SIG-M5 treated with dmso at 0.1 percent for 504 hours (cell line): ENCODE measurements at regions not wholly inside any gene's neighbourhood (a gene's known extent, or its start where the extent isn't known, plus 50 kb on each side); places are given as distances from the start of the nearest gene placed in this dataset.

ENCODE experiments used
- DNase-seq: peaks from one replicate; lab custom pipeline; 2025; ENCODE audit not compliant: unreplicated experiment; lab: John Stamatoyannopoulos, UW

DNA sequence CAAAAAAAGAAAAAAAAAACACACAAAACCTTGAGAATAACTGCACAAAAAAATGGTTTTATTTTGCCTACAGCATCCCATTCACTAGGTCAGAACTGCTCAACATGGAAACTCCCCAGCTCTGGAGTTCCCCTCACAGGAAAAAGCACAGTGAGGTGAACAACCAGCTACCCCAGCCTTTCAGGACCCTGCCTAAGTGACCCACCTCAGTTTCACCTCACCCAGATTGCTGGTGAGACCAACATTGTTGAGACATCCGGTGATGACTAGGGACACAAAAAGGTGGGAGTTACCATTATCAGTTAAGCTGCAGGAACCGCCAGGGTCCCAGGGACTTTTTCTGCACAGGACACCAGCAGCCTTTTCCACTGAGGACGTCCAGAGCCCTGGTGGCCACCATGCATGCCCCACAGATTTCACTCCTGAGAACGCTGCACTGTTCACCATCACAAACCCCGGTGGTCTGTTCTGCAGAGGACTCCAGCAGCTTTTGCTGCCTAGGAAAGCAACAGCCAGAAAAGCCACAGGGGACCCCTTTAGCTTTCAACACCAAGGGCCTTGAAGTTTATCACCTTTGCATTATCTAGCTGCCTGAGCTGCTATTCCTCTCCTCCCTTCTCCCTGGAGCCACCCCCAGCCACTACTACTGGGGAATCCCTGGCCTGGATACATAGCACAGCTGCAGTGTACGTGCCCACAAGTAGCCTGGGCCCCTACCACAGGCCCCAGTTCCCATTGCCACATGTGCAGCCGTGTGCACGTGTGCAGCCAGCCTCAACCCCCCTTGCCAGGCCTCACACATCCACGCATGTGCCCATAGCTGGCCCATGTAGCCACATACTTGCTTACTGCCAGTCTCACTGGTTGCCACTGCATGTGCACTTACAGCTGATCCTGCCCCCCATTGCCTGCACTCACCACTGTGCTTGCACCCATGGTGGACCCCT, 62.5 kb upstream of the FAR2 start:
- no peak for DNase-seq

DNA sequence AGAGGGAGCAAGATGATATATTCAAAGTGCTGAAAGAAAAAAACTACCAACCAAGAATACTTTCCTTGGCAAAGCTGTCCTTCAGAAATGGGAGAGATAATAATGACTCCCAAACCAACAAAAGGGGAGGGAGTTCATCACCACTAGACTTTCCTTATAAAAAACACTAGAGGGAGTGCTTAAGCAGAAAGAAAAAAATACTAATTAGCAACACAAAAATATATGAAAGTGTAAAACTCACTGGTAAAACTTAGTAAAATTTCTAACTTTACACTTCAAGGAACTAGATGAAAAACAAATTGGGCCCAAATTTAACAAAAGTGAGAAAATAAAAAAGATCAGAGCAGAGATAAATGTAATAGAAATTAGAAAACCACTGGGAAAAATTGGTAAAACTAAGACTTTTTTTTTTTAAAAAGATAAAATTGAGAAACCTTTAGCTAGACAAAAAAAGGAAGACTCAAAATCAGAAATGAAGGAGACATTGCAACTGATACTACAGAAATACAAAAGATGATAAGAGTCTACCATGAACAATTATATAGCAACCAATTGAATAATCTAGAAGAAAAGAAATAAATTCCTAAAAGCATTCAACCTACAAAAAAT, 60.4 kb upstream of the FAR2 start:
- peak; percentile 57 for DNase-seq
